Thyroid gland (tissue), 4 donors: ENCODE measurements at regions not wholly inside any gene's neighbourhood (a gene's known extent, or its start where the extent isn't known, plus 50 kb on each side); places are given as distances from the start of the nearest gene placed in this dataset.

Experiments
- DNase-seq, 2 donors: peaks; one replicate each; pipeline ENCODE4 v3.0.0-alpha.2; 2019
- H3K27ac ChIP-seq, 3 donors: fragments of 200-600 bp; sonication (generic); 1 replicate in 2 of 3; 2 replicates in 1 of 3; pipeline ENCODE4 v1.5.1; 2016 to 2019; ENCODE audit warnings: mild to moderate bottlenecking in 1 of 3, moderate library complexity in 1 of 3
- H3K27me3 ChIP-seq: fragments of 200-600 bp; sonication (generic); one replicate; pipeline ENCODE4 v1.5.1; 2019
- H3K36me3 ChIP-seq, 2 donors: fragments of 200-600 bp; sonication (generic); one replicate each; pipeline ENCODE4 v1.5.1; 2016 to 2019
- H3K4me1 ChIP-seq, 2 donors: fragments of 200-600 bp; sonication (generic); one replicate each; pipeline ENCODE4 v1.5.1; 2017 to 2019
- H3K4me3 ChIP-seq, 3 donors: fragments of 200-600 bp; sonication (generic); replicated peaks in 1 of 3; 1 replicate in 2 of 3; 2 replicates in 1 of 3; pipeline ENCODE4 v1.5.1; 2016; ENCODE audit warnings: mild to moderate bottlenecking in 1 of 3
- H3K9me3 ChIP-seq: fragments of 200-600 bp; sonication (generic); one replicate; pipeline ENCODE4 v1.5.1; 2017
- CTCF ChIP-seq, 6 experiments: fragments of 200-600 bp in 3 of 6; fragments of 450-650 bp in 3 of 6; sonication (generic) in 3 of 6; IDR thresholded peaks; one replicate each; pipeline ENCODE4 v1.5.1; 2016 to 2019; ENCODE audit warnings: antibody characterized with exemption in 6 of 6, mild to moderate bottlenecking in 2 of 6, inconsistent platforms in 1 of 6, moderate library complexity in 1 of 6
- POLR2A ChIP-seq, 2 donors: fragments of 450-650 bp; IDR thresholded peaks; one replicate each; pipeline ENCODE4 v1.6.1; 2017; ENCODE audit warnings: antibody characterized with exemption in 2 of 2, mild to moderate bottlenecking in 2 of 2, moderate library complexity in 1 of 2
- WGBS, 2 donors: methylation state at CpG; one replicate each; pipeline ENCODE4 v1.1.5; 2017; 5-methylcytosine and 5-hydroxymethylcytosine counted together
- intact Hi-C: fragments of 100-400 bp; cut with DNase I; formaldehyde crosslinking; loops from one replicate; pipeline ENCODE4 v1.15.1; 2023

- intact Hi-C loops, result no loop called here
- H3K36me3 ChIP-seq, result no peaks in the 10 kb centered on the region
- 84 to 87% methylated on average over 5 of the region's 5 CpGs for WGBS, 2 donors
- no peak overlapping the region for H3K4me3 ChIP-seq
- no peak for TF ChIP-seq POLR2A (IDR thresholded peaks at IDR 0.05)
- no peak for TF ChIP-seq CTCF (IDR thresholded peaks at IDR 0.05)
- no peak overlapping the region for H3K27ac ChIP-seq
- H3K9me3 ChIP-seq, result no peaks in the 10 kb centered on the region
- no peaks in the 10 kb centered on the region for H3K4me1 ChIP-seq
- no peak for DNase-seq
- H3K27me3 ChIP-seq, result no peaks in the 10 kb centered on the region
These were observed 78.2 kb upstream of the SORBS2 start for GRCh38 chr4:185890196-185890595.

- H3K27ac ChIP-seq, result no peak overlapping the region
- H3K36me3 ChIP-seq, result no peaks in the 10 kb centered on the region
- H3K4me3 ChIP-seq, result no peak overlapping the region
- H3K9me3 ChIP-seq, result no peaks in the 10 kb centered on the region
- no peaks in the 10 kb centered on the region for H3K4me1 ChIP-seq
- no peaks in the 10 kb centered on the region for H3K27me3 ChIP-seq
- no peak for DNase-seq
- 55 to 77% methylated on average over 2 of the region's 2 CpGs for WGBS, 2 donors
- intact Hi-C loops, result no loop called here
- TF ChIP-seq POLR2A (IDR thresholded peaks at IDR 0.05), result no peak
- no peak for TF ChIP-seq CTCF (IDR thresholded peaks at IDR 0.05)
These were observed 80.2 kb upstream of the SORBS2 start for GRCh38 chr4:185892165-185892564.

DNA sequence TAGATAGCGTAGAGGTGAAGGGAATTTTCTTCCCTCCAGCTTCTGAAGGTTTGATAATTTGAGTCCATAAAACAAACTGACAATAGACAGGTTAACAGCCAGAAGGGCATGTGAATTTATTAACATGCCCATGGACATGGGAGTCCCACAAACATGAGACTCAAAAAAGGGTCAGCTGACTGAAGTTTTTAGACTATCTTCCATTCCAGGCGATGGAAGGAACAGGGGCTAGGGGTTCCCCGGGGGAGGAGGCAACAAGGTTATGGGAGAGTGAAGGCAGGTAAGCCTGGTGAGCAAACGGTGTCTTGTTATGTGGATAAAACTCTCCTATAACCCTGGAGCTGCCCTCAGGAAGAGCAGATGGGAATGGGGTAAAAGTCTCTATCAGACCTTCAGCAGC, 81.5 kb upstream of the SORBS2 start:
- Histone ChIP-seq H3K9me3 (no peaks in the 10 kb centered on the region), H3K4me1 (no peaks in the 10 kb centered on the region), H3K4me3 (no peak overlapping the region), H3K27ac (no peak overlapping the region), H3K27me3 (no peaks in the 10 kb centered on the region), H3K36me3 (no peaks in the 10 kb centered on the region)
- WGBS, 2 donors, result 95 to 98% methylated on average over 4 of the region's 4 CpGs
- intact Hi-C loops, result no loop called here
- DNase-seq, result no peak
- no peak for TF ChIP-seq POLR2A (IDR thresholded peaks at IDR 0.05)
- no peak for TF ChIP-seq CTCF (IDR thresholded peaks at IDR 0.05)

- no peak for DNase-seq
- intact Hi-C loops, result no loop called here
- TF ChIP-seq CTCF (IDR thresholded peaks at IDR 0.05) (no peak), POLR2A (IDR thresholded peaks at IDR 0.05) (no peak)
- Histone ChIP-seq H3K27ac (no peak overlapping the region), H3K27me3 (no peaks in the 10 kb centered on the region), H3K4me3 (no peak overlapping the region), H3K9me3 (no peaks in the 10 kb centered on the region), H3K4me1 (no peaks in the 10 kb centered on the region), H3K36me3 (no peaks in the 10 kb centered on the region)
- WGBS, 2 donors, result 91 to 93% methylated on average over 4 of the region's 4 CpGs
These were observed 82.5 kb upstream of the SORBS2 start for GRCh38 chr4:185894481-185894880.

- Histone ChIP-seq H3K27me3 (no peaks in the 10 kb centered on the region), H3K27ac (no peak overlapping the region), H3K36me3 (no peaks in the 10 kb centered on the region), H3K4me3 (no peak overlapping the region), H3K4me1 (no peaks in the 10 kb centered on the region), H3K9me3 (no peaks in the 10 kb centered on the region)
- TF ChIP-seq CTCF (IDR thresholded peaks at IDR 0.05) (no peak), POLR2A (IDR thresholded peaks at IDR 0.05) (no peak)
- no peak for DNase-seq
- 98 to 99% methylated on average over 14 of the region's 14 CpGs for WGBS, 2 donors
- intact Hi-C loops, result no loop called here
These were observed 83.4 kb upstream of the SORBS2 start for GRCh38 chr4:185895351-185895750.
